Psoas muscle (tissue), 7 donors: ENCODE measurements at regions not wholly inside any gene's neighbourhood (a gene's known extent, or its start where the extent isn't known, plus 50 kb on each side); places are given as distances from the start of the nearest gene placed in this dataset.

ENCODE experiments used
- ATAC-seq, 4 donors: fragments of 200-7000 bp; cut with Tn5 transposase; one replicate each; pipeline ENCODE4 v1.9.1; 2020; ENCODE audit warnings: moderate library complexity in 3 of 4, mild to moderate bottlenecking in 2 of 4
- DNase-seq, 2 donors: peaks; one replicate each; pipeline ENCODE4 v3.0.0-alpha.2; 2020
- H3K27ac ChIP-seq: fragments of 200-600 bp; one replicate; pipeline ENCODE4 v1.8.0; 2022
- H3K27me3 ChIP-seq, 3 donors: fragments of 200-600 bp in 1 of 3; one replicate each; pipeline versions ENCODE4 v1.6.1 to v1.8.0; 2013 to 2022; ENCODE audit warnings: low read length in 2 of 3, mild to moderate bottlenecking in 2 of 3, moderate library complexity in 1 of 3; ENCODE audit not compliant: insufficient read depth in 3 of 3
- H3K36me3 ChIP-seq, 2 donors: fragments of 200-600 bp in 1 of 2; one replicate each; pipeline versions ENCODE4 v1.6.1 to v1.8.0; 2013 to 2022; ENCODE audit warnings: low read depth in 1 of 2, mild to moderate bottlenecking in 1 of 2, moderate library complexity in 1 of 2; ENCODE audit not compliant: insufficient read depth in 1 of 2
- H3K4me1 ChIP-seq: fragments of 200-600 bp; one replicate; pipeline ENCODE4 v1.8.0; 2022
- H3K4me3 ChIP-seq: fragments of 200-600 bp; one replicate; pipeline ENCODE4 v1.8.0; 2022; ENCODE audit warnings: mild to moderate bottlenecking
- H3K9me3 ChIP-seq: fragments of 200-600 bp; one replicate; pipeline ENCODE4 v1.8.0; 2022
- WGBS, 3 donors: extraction: QIAGEN DNeasy Blood & Tissue Kit; methylation state at CpG; one replicate each; pipeline versions ENCODE4 v1.1.6 to v1.1.7; 2013; 5-methylcytosine and 5-hydroxymethylcytosine counted together
- intact Hi-C, 2 donors: fragments of 100-400 bp; cut with DNase I; formaldehyde crosslinking; loops; one replicate each; pipeline versions ENCODE4 v1.11.0 to v1.14.2; 2022
- TF ChIP-seq, protein P1 (sequence below): fragments of 200-600 bp; IDR thresholded peaks from one replicate; pipeline ENCODE4 v1.8.0; 2022; ENCODE audit warnings: antibody characterized with exemption
- donor health status: healthy with polysubstance abuse.
- donor health status: DM: no; HTN: no; CAD: no; lungs with moderate emphysema.
- donor health status: Bipolar disorder and iron deficiency.
- donor health status: healthy.
- donor health status: DM: yes; HTN: yes; CAD: no.
- donor health status: DM: no; HTN: no; CAD: no.
- donor health status: DM: yes; HTN: yes; CAD: no.

DNA sequence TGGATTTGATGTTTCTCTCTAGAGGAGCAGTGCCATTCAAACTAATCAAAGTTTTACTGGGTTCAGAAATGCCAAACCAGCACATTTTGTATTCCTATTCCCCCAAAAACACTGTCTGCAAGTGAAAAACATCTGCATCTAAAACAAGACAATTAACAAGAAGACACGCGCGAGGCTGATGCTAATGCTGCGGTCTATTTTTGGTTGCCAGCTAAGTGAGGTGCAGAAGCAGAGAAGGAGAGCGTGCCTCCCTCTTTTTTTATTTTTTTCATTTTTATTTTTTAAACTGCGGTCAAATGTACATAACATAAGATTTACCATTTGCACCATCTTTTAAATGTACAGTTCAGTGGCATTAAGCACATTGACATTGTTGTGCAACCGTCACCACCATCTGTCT lies 641.1 kb downstream of the DHX35 start:
- H3K36me3 ChIP-seq = no peaks in the 10 kb centered on the region
- DNase-seq = no peak
- no peak for ATAC-seq
- H3K27me3 ChIP-seq = peaks cover 0 to 3% (median 0%) of the 10 kb centered on the region in 3 donors
- 80 to 84% (median 83%) methylated on average over 7 of the region's 7 CpGs for WGBS, 3 donors
- no peak overlapping the region for H3K4me3 ChIP-seq
- no peaks in the 10 kb centered on the region for H3K4me1 ChIP-seq
- TF ChIP-seq, protein P1, sequence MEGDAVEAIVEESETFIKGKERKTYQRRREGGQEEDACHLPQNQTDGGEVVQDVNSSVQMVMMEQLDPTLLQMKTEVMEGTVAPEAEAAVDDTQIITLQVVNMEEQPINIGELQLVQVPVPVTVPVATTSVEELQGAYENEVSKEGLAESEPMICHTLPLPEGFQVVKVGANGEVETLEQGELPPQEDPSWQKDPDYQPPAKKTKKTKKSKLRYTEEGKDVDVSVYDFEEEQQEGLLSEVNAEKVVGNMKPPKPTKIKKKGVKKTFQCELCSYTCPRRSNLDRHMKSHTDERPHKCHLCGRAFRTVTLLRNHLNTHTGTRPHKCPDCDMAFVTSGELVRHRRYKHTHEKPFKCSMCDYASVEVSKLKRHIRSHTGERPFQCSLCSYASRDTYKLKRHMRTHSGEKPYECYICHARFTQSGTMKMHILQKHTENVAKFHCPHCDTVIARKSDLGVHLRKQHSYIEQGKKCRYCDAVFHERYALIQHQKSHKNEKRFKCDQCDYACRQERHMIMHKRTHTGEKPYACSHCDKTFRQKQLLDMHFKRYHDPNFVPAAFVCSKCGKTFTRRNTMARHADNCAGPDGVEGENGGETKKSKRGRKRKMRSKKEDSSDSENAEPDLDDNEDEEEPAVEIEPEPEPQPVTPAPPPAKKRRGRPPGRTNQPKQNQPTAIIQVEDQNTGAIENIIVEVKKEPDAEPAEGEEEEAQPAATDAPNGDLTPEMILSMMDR = no peak
- H3K9me3 ChIP-seq = no peaks in the 10 kb centered on the region
- H3K27ac ChIP-seq = no peak overlapping the region
- intact Hi-C loops = no loop called here

DNA sequence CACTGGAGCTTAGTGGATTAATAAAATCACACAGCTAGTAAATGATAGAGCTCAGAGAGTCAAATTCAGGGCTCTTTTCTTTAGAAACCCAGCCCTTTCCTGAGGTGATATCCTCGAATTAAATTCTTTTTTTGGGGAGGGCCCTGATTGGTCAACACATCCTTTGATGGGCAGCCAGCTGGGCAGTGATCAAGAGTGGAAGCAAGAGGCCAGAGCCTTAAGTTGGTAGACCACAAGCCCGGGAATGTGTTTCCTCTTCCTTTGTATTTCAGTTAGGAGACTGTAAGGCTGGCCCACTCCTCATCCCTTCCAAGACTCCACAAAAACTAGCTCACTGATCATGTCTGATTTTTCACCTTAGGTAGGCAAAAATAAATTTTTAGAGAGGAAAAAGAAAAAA lies 640.5 kb downstream of the DHX35 start:
- TF ChIP-seq, protein P1 = no peak
- DNase-seq = no peak
- WGBS, 3 donors = 45 to 67% (median 58%) methylated on average over 2 of the region's 2 CpGs
- Histone ChIP-seq H3K9me3 (no peaks in the 10 kb centered on the region), H3K27ac (no peak overlapping the region), H3K27me3 (peaks cover 0 to 3% (median 0%) of the 10 kb centered on the region in 3 donors), H3K4me3 (no peak overlapping the region), H3K36me3 (no peaks in the 10 kb centered on the region), H3K4me1 (no peaks in the 10 kb centered on the region)
- no peak for ATAC-seq
- intact Hi-C loops = no loop called here

DNA sequence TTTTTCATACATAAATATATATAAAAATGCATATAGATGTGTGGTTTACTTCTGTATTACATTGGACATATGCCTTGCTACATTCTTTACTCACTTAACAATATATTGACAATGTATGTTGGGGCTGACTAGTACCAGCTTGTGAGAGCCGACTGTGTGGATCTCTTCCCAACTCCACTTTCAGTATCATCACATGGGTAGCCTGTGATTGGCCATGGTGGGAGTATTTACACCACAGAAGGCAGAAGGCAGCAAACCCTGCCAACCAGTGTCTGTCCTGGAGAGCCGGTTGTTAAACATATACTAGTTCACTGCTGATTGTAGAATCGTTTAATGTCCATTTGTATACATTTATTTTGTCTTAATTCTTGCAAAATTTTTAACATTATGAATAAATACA lies 638.7 kb downstream of the DHX35 start:
- intact Hi-C loops = no loop called here
- Histone ChIP-seq H3K9me3 (no peaks in the 10 kb centered on the region), H3K27me3 (peaks cover 0 to 3% (median 0%) of the 10 kb centered on the region in 3 donors), H3K4me3 (no peak overlapping the region), H3K36me3 (no peaks in the 10 kb centered on the region), H3K27ac (no peak overlapping the region), H3K4me1 (no peaks in the 10 kb centered on the region)
- no peak for ATAC-seq
- WGBS, 3 donors = 66 to 73% (median 67%) methylated on average over 3 of the region's 3 CpGs
- DNase-seq = no peak
- TF ChIP-seq, protein P1 = no peak

DNA sequence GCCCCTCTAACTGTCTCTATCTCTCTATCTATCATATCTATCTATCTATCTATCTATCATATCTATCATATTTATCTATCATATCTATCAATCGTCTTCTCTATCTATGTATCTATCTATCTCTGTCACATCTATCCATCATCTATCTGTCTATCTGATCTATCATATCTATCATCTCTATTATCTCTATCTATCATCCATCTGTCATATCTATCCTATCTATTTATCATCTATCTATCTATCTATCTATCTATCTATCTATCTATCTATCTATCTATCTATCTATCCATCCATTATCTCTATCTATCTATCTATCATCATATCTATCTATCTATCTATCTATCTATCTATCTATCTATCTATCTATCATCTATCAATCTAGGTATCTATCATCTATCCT lies 638.0 kb downstream of the DHX35 start:
- H3K27me3 ChIP-seq = peaks cover 0 to 3% (median 0%) of the 10 kb centered on the region in 3 donors
- no peaks in the 10 kb centered on the region for H3K36me3 ChIP-seq
- no peaks in the 10 kb centered on the region for H3K9me3 ChIP-seq
- no peak overlapping the region for H3K4me3 ChIP-seq
- H3K4me1 ChIP-seq = no peaks in the 10 kb centered on the region
- intact Hi-C loops = no loop called here
- TF ChIP-seq, protein P1 = no peak
- ATAC-seq = no peak
- WGBS, 3 donors = 80 to 91% (median 85%) methylated on average over 1 of the region's 1 CpG
- no peak overlapping the region for H3K27ac ChIP-seq
- DNase-seq = no peak

DNA sequence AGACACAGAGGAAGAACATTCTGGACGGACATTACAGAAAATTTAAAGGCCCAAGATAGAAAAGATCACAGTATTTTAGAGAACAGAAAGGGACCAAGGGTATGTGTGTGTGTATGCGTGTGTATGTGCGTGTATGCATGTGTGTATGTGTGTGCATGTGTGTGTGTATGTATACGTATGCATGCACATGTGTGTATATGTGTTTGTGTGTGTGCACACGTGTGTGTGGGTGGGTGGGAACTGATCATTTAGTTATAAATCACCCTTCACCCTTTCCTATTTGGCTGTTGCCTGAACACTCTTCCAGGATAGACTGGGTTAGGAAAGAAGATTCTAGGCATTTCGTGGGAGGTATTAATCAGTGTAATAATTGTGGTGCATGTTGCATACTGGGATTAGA lies 634.4 kb downstream of the DHX35 start:
- TF ChIP-seq, protein P1 = no peak
- 84 to 89% (median 86%) methylated on average over 6 of the region's 6 CpGs for whole genome bisulfite sequencing, 3 donors
- no peak overlapping the region for H3K4me3 ChIP-seq
- ATAC-seq (no peak), DNase-seq (no peak)
- no peaks in the 10 kb centered on the region for H3K9me3 ChIP-seq
- no peaks in the 10 kb centered on the region for H3K36me3 ChIP-seq
- H3K27me3 ChIP-seq = no peaks in the 10 kb centered on the region
- no peaks in the 10 kb centered on the region for H3K4me1 ChIP-seq
- intact Hi-C loops = no loop called here
- H3K27ac ChIP-seq = no peak overlapping the region
